Activated naive CD4-positive, alpha-beta T cell treated with anti-CD3 and anti-CD28 coated beads, Interleukin-2, amount 10 ng/mL, durations not matched to agents 7 days and 5 days (primary cell): ENCODE measurements at regions not wholly inside any gene's neighbourhood (a gene's known extent, or its start where the extent isn't known, plus 50 kb on each side); places are given as distances from the start of the nearest gene placed in this dataset.

Experiments used
- CTCF ChIA-PET: fragments of 350-600 bp; sonication (Branson Sonifier 250); formaldehyde crosslinking; loops from one replicate; lab custom pipeline; 2021; ENCODE audit warnings: antibody characterized with exemption; lab: Charles Lee
- DNase-seq: peaks from one replicate; pipeline ENCODE4 v3.0.0-alpha.2; 2020
- H3K27ac Mint-ChIP-seq: one replicate; pipeline ENCODE4 v1.8.0; 2021; ENCODE audit warnings: mild to moderate bottlenecking, moderate library complexity, mixed read lengths
- H3K27me3 Mint-ChIP-seq: one replicate; pipeline ENCODE4 v1.8.0; 2021; ENCODE audit warnings: mild to moderate bottlenecking, mixed read lengths
- H3K36me3 Mint-ChIP-seq: one replicate; pipeline ENCODE4 v1.8.0; 2021; ENCODE audit warnings: mixed read lengths
- H3K4me1 Mint-ChIP-seq: one replicate; pipeline ENCODE4 v1.8.0; 2021; ENCODE audit warnings: mixed read lengths
- H3K4me3 Mint-ChIP-seq: one replicate; pipeline ENCODE4 v1.8.0; 2021; ENCODE audit warnings: mild to moderate bottlenecking, moderate library complexity, mixed read lengths
- H3K9me3 Mint-ChIP-seq: one replicate; pipeline ENCODE4 v1.8.0; 2021; ENCODE audit warnings: mixed read lengths

DNA sequence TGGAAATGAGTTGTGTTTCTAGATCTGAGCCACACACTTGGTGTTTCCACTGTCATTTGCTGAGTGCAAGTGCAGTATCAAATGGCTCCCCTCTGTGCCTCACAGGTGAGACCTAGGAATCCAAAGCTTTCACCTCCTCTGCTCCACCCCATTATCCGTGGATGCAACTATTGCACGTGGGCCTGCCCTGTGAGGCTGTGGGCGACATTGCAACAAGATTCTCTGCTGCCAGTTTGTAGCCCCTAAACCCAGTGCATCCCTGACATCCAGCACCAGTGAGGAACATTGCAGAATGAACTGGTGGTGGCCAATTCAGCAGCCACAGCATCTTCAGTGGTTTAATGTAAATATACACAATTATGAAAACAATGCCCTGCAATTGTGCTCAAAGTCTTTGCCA, 115.0 kb upstream of the FOXA2 start:
- no peak overlapping the region for H3K27ac Mint-ChIP-seq
- H3K4me3 Mint-ChIP-seq, result no peak overlapping the region
- no peaks in the 10 kb centered on the region for H3K4me1 Mint-ChIP-seq
- CTCF ChIA-PET, result no interaction called here
- DNase-seq, result no peak
- H3K27me3 Mint-ChIP-seq, result no peaks in the 10 kb centered on the region
- H3K36me3 Mint-ChIP-seq, result no peaks in the 10 kb centered on the region
- H3K9me3 Mint-ChIP-seq, result peaks cover 3% of the 10 kb centered on the region

GRCh38 chr20:22700367-22700766, 116.0 kb upstream of the FOXA2 start:
- Mint-ChIP-seq H3K27me3 (no peaks in the 10 kb centered on the region), H3K9me3 (peaks cover 3% of the 10 kb centered on the region)

DNA sequence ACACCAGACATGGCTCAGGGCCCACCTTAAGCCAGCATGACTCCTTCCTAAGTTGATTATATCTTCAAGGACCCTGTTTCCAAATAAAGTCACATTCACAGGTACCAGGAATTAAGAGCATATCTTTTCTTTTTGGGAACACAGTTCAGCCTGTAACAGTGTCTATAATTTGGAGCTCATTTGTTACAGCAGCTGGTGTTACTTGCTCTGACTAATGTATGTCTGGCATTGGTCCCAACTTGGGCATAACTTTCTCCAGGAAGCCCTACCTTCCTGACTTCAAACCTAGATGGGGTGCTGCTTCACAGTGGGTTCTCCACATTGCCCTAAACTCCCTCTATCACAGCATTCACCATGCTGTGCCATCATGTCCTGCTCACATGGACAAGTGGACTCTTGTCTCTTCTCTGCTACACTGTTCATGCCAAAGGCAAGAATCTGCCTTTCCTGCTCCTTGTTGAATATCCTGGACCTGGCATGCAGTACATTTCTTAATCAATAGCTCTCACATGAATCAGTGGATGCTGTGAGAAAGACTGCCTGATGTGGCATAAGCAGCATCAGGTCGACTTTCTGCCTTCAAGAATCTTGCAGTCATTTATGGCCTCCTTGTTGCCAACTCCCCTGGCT, 117.4 kb upstream of the FOXA2 start:
- CTCF ChIA-PET, result interaction anchor here (1.1 to 2.1 kb wide), 2 partner anchors 11 to 533 kb away, joined by 3 to 10 read pairs; no protein-coding TSS in a partner anchor
- Mint-ChIP-seq H3K4me3 (no peak overlapping the region), H3K36me3 (no peaks in the 10 kb centered on the region), H3K9me3 (peaks cover 3% of the 10 kb centered on the region), H3K27me3 (no peaks in the 10 kb centered on the region), H3K4me1 (no peaks in the 10 kb centered on the region), H3K27ac (no peak overlapping the region)
- DNase-seq, result no peak

More at GRCh38 chr20:22700367-22700766, 116.0 kb upstream of the FOXA2 start:
- Mint-ChIP-seq H3K4me3 (no peak overlapping the region), H3K4me1 (no peaks in the 10 kb centered on the region), H3K27ac (no peak overlapping the region), H3K36me3 (no peaks in the 10 kb centered on the region)
- CTCF ChIA-PET, result interaction anchor here (2.1 kb wide), 1 partner anchor 9 kb away, joined by 10 read pairs; no protein-coding TSS in a partner anchor
- DNase-seq, result no peak

DNA sequence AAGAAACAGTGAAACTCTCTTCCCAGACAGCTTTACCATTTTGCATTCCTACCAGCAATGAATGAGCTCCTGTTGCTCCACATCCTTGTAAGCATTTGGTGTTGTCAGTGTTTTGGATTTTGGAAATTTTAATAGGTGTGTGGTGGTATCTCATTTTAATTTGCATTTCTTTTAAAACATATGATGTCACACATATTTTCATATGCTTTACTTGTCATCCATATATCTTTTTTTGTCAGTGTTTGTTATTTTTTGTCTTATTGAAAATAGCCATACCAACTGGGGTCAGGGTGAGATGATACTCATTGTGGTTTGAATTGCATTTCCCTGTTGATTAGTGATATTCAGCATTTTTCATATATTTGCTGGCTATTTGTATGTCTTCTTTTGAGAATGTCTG, 119.5 kb upstream of the FOXA2 start:
- H3K27me3 Mint-ChIP-seq, result no peaks in the 10 kb centered on the region
- H3K4me3 Mint-ChIP-seq, result no peak overlapping the region
- CTCF ChIA-PET, result no interaction called here
- no peak overlapping the region for H3K27ac Mint-ChIP-seq
- peaks cover 3% of the 10 kb centered on the region for H3K9me3 Mint-ChIP-seq
- H3K36me3 Mint-ChIP-seq, result no peaks in the 10 kb centered on the region
- H3K4me1 Mint-ChIP-seq, result no peaks in the 10 kb centered on the region
- no peak for DNase-seq

- CTCF ChIA-PET, result no interaction called here
- no peaks in the 10 kb centered on the region for H3K36me3 Mint-ChIP-seq
Observed at GRCh38 chr20:22711971-22712755, 127.8 kb upstream of the FOXA2 start.

GRCh38 chr20:22716821-22717351, 132.5 kb upstream of the FOXA2 start:
- no peaks in the 10 kb centered on the region for H3K36me3 Mint-ChIP-seq
- H3K27me3 Mint-ChIP-seq, result no peaks in the 10 kb centered on the region
- CTCF ChIA-PET, result no interaction called here
- H3K4me3 Mint-ChIP-seq, result no peak overlapping the region
- H3K9me3 Mint-ChIP-seq, result no peaks in the 10 kb centered on the region
- no peak overlapping the region for H3K27ac Mint-ChIP-seq
- no peak for DNase-seq
- H3K4me1 Mint-ChIP-seq, result no peaks in the 10 kb centered on the region

More at GRCh38 chr20:22711971-22712755, 127.8 kb upstream of the FOXA2 start:
- no peak overlapping the region for H3K4me3 Mint-ChIP-seq
- DNase-seq, result no peak
- H3K27me3 Mint-ChIP-seq, result no peaks in the 10 kb centered on the region
- peak overlapping the region; percentile 14 for H3K27ac Mint-ChIP-seq
- no peaks in the 10 kb centered on the region for H3K4me1 Mint-ChIP-seq
- H3K9me3 Mint-ChIP-seq, result no peaks in the 10 kb centered on the region

- no peaks in the 10 kb centered on the region for H3K36me3 Mint-ChIP-seq
- DNase-seq, result no peak
- H3K27me3 Mint-ChIP-seq, result no peaks in the 10 kb centered on the region
- no peaks in the 10 kb centered on the region for H3K9me3 Mint-ChIP-seq
- H3K4me3 Mint-ChIP-seq, result no peak overlapping the region
- CTCF ChIA-PET, result no interaction called here
- no peaks in the 10 kb centered on the region for H3K4me1 Mint-ChIP-seq
- no peak overlapping the region for H3K27ac Mint-ChIP-seq
Observed at GRCh38 chr20:22717466-22717865, 133.1 kb upstream of the FOXA2 start.

GRCh38 chr20:22719167-22719591, 134.8 kb upstream of the FOXA2 start:
- CTCF ChIA-PET, result interaction anchor here (0.7 kb wide), 1 partner anchor 15 kb away, joined by 3 read pairs; no protein-coding TSS in a partner anchor
- Mint-ChIP-seq H3K9me3 (no peaks in the 10 kb centered on the region), H3K27me3 (no peaks in the 10 kb centered on the region), H3K4me1 (no peaks in the 10 kb centered on the region), H3K36me3 (no peaks in the 10 kb centered on the region), H3K4me3 (no peak overlapping the region), H3K27ac (no peak overlapping the region)
- no peak for DNase-seq

GRCh38 chr20:22720206-22720605, 135.8 kb upstream of the FOXA2 start:
- H3K4me1 Mint-ChIP-seq, result no peaks in the 10 kb centered on the region
- no peaks in the 10 kb centered on the region for H3K27me3 Mint-ChIP-seq
- no peak overlapping the region for H3K27ac Mint-ChIP-seq
- no peaks in the 10 kb centered on the region for H3K9me3 Mint-ChIP-seq
- no peaks in the 10 kb centered on the region for H3K36me3 Mint-ChIP-seq
- DNase-seq, result no peak
- CTCF ChIA-PET, result no interaction called here
- no peak overlapping the region for H3K4me3 Mint-ChIP-seq

- Mint-ChIP-seq H3K4me1 (no peaks in the 10 kb centered on the region), H3K36me3 (no peaks in the 10 kb centered on the region), H3K27me3 (no peaks in the 10 kb centered on the region)
Observed at GRCh38 chr20:22722811-22723210, 138.4 kb upstream of the FOXA2 start.

GRCh38 chr20:22723659-22724058, 139.3 kb upstream of the FOXA2 start:
- H3K36me3 Mint-ChIP-seq, result no peaks in the 10 kb centered on the region
- CTCF ChIA-PET, result no interaction called here
- no peak overlapping the region for H3K27ac Mint-ChIP-seq
- DNase-seq, result no peak
- no peaks in the 10 kb centered on the region for H3K4me1 Mint-ChIP-seq
- no peak overlapping the region for H3K4me3 Mint-ChIP-seq
- no peaks in the 10 kb centered on the region for H3K9me3 Mint-ChIP-seq
- no peaks in the 10 kb centered on the region for H3K27me3 Mint-ChIP-seq

More at GRCh38 chr20:22722811-22723210, 138.4 kb upstream of the FOXA2 start:
- Mint-ChIP-seq H3K9me3 (no peaks in the 10 kb centered on the region), H3K27ac (no peak overlapping the region), H3K4me3 (no peak overlapping the region)
- CTCF ChIA-PET, result no interaction called here
- DNase-seq, result no peak

GRCh38 chr20:22728146-22728745, 143.9 kb upstream of the FOXA2 start:
- Mint-ChIP-seq H3K27ac (no peak overlapping the region), H3K36me3 (no peaks in the 10 kb centered on the region), H3K9me3 (no peaks in the 10 kb centered on the region), H3K27me3 (no peaks in the 10 kb centered on the region), H3K4me1 (no peaks in the 10 kb centered on the region), H3K4me3 (no peak overlapping the region)
- DNase-seq, result no peak
- CTCF ChIA-PET, result no interaction called here

GRCh38 chr20:22729180-22729579, 144.8 kb upstream of the FOXA2 start:
- no peak overlapping the region for H3K4me3 Mint-ChIP-seq
- no peaks in the 10 kb centered on the region for H3K9me3 Mint-ChIP-seq
- H3K27me3 Mint-ChIP-seq, result no peaks in the 10 kb centered on the region
- no peak overlapping the region for H3K27ac Mint-ChIP-seq
- no peak for DNase-seq
- H3K36me3 Mint-ChIP-seq, result no peaks in the 10 kb centered on the region
- CTCF ChIA-PET, result no interaction called here
- H3K4me1 Mint-ChIP-seq, result no peaks in the 10 kb centered on the region

GRCh38 chr20:22729616-22730236, 145.4 kb upstream of the FOXA2 start:
- Mint-ChIP-seq H3K4me3 (no peak overlapping the region), H3K27me3 (no peaks in the 10 kb centered on the region), H3K4me1 (no peaks in the 10 kb centered on the region), H3K36me3 (no peaks in the 10 kb centered on the region), H3K27ac (no peak overlapping the region), H3K9me3 (no peaks in the 10 kb centered on the region)
- CTCF ChIA-PET, result no interaction called here
- DNase-seq, result no peak
